Activated CD4-positive, CD25-positive, alpha-beta regulatory T cell treated with anti-CD3 and anti-CD28 coated beads, Interleukin-2, amount 50 U/mL, for 24 hours (primary cell): ENCODE measurements at regions not wholly inside any gene's neighbourhood (a gene's known extent, or its start where the extent isn't known, plus 50 kb on each side); places are given as distances from the start of the nearest gene placed in this dataset.
"Not testable (repeated sequence)": the region's sequence is repeated elsewhere in the genome, so short reads cannot be mapped to it uniquely, and the experiment has no call there.

Experiments
- ATAC-seq, 2 donors: fragments of 150-1000 bp; cut with Tn5 transposase; one replicate each; pipeline ENCODE4 v1.10.0; 2021; ENCODE audit warnings: mild to moderate bottlenecking in 1 of 2, moderate library complexity in 1 of 2

GRCh38 chr2:131641414-131642206, 113.9 kb downstream of the CCDC74A start:
- no peak for ATAC-seq

GRCh38 chr2:131643180-131643579, 115.5 kb downstream of the CCDC74A start:
- ATAC-seq, result not testable (repeated sequence)

GRCh38 chr2:131645177-131645765, 117.6 kb downstream of the CCDC74A start:
- no peak for ATAC-seq

- not testable (repeated sequence) for ATAC-seq
Observed at GRCh38 chr2:131646220-131646619, 118.5 kb downstream of the CCDC74A start.

- ATAC-seq, result no peak
Observed at GRCh38 chr2:131646669-131647297, 119.1 kb downstream of the CCDC74A start.

GRCh38 chr2:131648565-131648964, 120.9 kb downstream of the CCDC74A start:
- ATAC-seq, result not testable (repeated sequence)

GRCh38 chr2:131652246-131652645, 124.6 kb downstream of the CCDC74A start:
- ATAC-seq, result not testable (repeated sequence)

GRCh38 chr2:131654107-131654506, 126.4 kb downstream of the CCDC74A start:
- ATAC-seq, result not testable (repeated sequence)

- ATAC-seq, result no peak
Observed at GRCh38 chr2:131656816-131657633, 129.3 kb downstream of the CCDC74A start.

GRCh38 chr2:131657895-131658768, 130.4 kb downstream of the CCDC74A start:
- no peak for ATAC-seq

- ATAC-seq, result no peak
Observed at GRCh38 chr2:131658769-131659131, 131.1 kb downstream of the CCDC74A start.

GRCh38 chr2:131659168-131659572, 131.5 kb downstream of the CCDC74A start:
- no peak for ATAC-seq

- not testable (repeated sequence) for ATAC-seq
Observed at GRCh38 chr2:131661101-131661782, 133.6 kb downstream of the CCDC74A start.

- ATAC-seq, result not testable (repeated sequence)
Observed at GRCh38 chr2:131661884-131662535, 134.3 kb downstream of the CCDC74A start.

- ATAC-seq, result not testable (repeated sequence)
Observed at GRCh38 chr2:131663501-131663900, 135.8 kb downstream of the CCDC74A start.

- not testable (repeated sequence) for ATAC-seq
Observed at GRCh38 chr2:131665716-131666115, 138.0 kb downstream of the CCDC74A start.

- not testable (repeated sequence) for ATAC-seq
Observed at GRCh38 chr2:131668794-131669540, 141.3 kb downstream of the CCDC74A start.

- not testable (repeated sequence) for ATAC-seq
Observed at GRCh38 chr2:131671841-131672470, 144.3 kb downstream of the CCDC74A start.
